ENCODE measurements at regions not wholly inside any gene's neighbourhood (a gene's known extent, or its start where the extent isn't known, plus 50 kb on each side); places are given as distances from the start of the nearest gene placed in this dataset.
"Not testable (repeated sequence)": the region's sequence is repeated elsewhere in the genome, so short reads cannot be mapped to it uniquely, and the experiment has no call there.

- DNase-seq, result no peak
Measured at GRCh38 chr5:92665506-92665905, 915.5 kb downstream of the NR2F1-AS1 start.

GRCh38 chr5:92662741-92663140 is 918.3 kb downstream of the NR2F1-AS1 start:
- no peak for DNase-seq

GRCh38 chr5:92659246-92659645 is 921.8 kb downstream of the NR2F1-AS1 start:
- no peak for DNase-seq

DNA sequence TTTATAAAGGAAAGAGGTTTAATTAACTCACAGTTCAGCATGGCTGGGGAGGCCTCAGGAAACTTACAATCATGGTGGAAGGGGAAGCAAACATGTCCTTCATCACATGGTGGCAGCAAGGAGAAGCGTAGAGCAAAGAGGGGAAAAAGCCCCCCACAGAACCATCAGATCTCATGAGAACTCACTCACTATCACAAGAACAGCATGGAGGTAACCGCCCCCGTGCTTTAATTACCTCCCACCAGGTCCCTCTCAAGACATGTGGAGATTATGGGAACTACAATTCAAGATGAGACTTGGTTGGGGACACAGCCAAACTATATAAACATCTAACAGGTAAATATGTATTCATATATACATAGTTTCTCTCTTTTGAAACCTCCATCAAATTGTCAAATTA is 926.4 kb downstream of the NR2F1-AS1 start:
- not testable (repeated sequence) for DNase-seq

DNA sequence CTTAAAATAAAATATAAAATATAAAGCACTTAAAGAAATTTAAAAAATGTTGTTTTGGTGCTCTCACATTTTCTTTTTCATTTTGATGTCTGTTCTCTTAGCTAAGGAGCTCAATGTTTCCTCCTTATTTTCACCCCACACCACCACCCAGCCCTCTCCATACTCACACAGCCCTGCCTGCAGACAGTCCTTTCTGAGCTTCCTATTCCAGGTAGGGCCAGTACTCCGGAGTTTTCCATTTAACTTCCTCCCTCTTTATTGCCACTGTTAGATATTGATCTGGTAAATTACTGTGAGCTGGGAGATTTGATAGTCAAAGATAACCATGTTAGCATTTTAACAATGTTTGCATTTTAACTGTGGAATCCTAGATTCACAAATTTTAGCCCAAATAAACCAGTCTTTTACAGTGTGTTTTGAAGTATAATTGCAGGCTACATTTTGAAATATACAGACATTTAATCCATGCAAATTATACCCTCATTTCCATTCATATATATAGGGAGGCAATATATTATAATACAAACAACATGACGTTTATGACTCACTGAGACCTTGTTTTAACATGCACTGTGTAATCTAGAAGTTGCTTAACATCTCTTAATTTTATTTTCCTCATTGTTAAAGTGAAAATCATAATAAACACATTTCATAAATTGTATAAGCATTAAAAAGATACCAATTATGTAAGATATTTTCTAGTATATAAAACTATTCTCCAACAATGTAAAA is 927.1 kb downstream of the NR2F1-AS1 start:
- no peak for DNase-seq

DNA sequence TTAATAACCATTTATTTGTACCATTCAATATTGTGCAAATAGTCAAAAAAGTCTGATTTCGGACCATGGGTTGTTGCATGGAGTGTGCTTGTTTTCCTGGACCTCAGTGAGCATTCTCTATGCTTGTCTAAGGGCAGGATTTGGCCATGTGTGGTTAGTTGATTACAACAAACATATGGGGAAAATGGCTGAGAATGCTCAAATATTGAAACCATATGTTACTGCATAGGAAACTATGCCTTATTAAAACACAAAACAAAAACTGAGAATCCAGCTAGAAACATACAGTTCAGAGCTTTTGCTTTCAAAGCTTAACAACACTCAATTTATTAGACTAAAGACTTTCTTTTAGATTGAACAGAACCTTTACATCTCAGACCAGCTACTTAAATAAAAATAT is 928.3 kb downstream of the NR2F1-AS1 start:
- DNase-seq, result no peak

GRCh38 chr5:92644266-92644886 is 936.6 kb downstream of the NR2F1-AS1 start:
- DNase-seq, result no peak

GRCh38 chr5:92641031-92641962 is 939.7 kb downstream of the NR2F1-AS1 start:
- no peak for DNase-seq

DNA sequence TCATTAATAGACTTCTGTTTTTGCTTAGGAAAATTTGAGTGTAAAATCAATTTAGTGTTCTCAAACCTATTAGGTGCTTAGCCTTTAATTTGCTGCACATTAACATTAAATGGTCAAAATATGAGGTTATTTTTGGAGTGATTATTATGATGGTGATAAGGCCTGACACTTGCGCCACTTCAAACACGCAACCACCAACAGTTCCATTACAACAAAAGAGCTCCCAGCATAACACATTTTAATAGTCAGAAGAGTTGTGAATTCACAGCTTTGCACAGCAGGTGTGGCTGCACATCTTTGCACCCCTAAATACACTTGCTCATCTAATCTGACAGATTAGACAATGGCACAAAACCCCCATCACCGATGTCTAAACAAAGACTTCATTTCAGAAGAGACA is 940.7 kb downstream of the NR2F1-AS1 start:
- no peak for DNase-seq

GRCh38 chr5:92637960-92638359 is 943.1 kb downstream of the NR2F1-AS1 start:
- no peak for DNase-seq

- no peak for DNase-seq
Measured at GRCh38 chr5:92637247-92637646, 943.8 kb downstream of the NR2F1-AS1 start.

DNA sequence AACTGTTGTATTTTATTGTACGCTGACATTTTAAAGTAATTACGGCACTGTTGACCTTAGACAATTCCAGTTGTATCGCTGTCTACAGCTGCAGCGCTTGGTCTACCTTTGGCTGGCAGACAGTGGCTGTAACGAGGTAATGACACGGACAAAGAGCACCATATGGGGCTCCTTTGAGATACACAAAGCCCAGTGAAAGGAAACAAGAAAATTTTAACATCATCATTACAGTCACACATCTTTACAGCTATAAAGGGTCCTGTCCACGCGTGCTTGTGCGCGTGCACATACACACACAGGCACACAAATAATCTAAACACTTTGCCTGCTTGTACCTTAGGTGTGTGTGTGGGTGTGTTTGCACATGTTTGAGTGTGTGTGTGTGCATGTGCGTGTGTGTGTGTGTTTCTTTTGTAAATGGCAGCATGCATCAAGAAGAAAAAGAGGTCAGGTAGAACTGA is 946.0 kb downstream of the NR2F1-AS1 start:
- no peak for DNase-seq

GRCh38 chr5:92633875-92634487 is 947.0 kb downstream of the NR2F1-AS1 start:
- no peak for DNase-seq

GRCh38 chr5:92633176-92633575 is 947.8 kb downstream of the NR2F1-AS1 start:
- DNase-seq, result no peak

DNA sequence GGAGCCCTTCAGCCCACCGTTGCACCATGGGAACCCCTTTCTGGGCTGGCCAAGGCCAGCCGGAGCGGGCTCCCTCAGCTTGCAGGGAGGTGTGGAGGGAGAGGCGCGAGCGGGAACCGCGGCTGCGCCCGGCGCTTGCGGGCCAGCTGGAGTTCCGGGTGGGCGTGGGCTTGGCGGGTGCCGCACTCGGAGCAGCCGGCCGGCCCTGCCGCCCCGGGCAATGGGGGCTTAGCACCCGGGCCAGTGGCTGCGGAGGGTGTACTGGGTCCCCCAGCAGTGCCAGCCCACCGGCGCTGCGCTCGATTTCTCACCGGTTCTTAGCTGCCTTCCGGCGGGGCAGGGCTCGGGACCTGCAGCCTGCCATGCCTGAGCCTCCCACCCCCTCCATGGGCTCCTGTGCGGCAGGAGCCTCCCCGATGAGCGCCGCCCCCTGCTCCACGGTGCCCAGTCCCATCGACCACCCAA is 949.8 kb downstream of the NR2F1-AS1 start:
- DNase-seq, result not testable (repeated sequence)

DNA sequence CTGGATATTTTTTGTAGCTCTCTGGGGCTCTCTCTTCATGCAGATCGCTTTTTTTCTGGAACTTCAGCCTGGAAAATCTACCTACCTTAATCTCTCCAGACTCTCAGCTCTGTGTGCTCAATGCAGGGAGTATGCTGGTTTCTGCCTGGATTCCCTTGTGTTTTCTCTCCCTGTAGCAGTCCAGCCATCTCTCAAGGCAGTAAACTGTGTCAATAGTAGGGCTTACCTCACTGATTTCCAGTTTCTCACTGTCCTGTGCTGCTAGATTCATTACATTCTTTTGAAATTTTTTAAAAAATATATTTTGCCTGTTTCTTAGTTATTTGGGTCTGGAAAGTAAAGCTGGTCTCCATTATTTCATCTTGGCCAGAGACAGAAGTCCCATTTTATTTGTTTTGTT is 951.4 kb downstream of the NR2F1-AS1 start:
- DNase-seq, result no peak

GRCh38 chr5:92629000-92629399 is 952.0 kb downstream of the NR2F1-AS1 start:
- no peak for DNase-seq

DNA sequence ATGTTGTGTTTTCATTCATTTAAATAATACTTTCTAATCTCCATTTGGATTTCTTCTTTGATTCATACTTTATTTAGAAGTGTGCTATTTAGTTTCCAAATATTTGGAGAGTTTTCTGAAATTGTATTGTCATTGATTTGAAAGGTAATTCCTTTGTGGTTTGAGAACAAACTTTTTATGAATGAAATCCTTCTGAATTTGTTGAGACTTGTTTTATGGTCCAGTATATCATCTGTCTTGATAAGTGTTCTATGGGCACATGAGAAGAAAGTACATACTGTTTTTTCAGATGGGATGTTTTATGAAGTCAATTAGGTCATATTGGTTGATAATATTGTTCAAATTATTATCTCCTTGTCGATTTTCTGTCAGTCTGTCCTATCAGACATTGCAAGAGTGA is 953.8 kb downstream of the NR2F1-AS1 start:
- DNase-seq, result no peak

- DNase-seq, result no peak
Measured at GRCh38 chr5:92616085-92616484, 964.9 kb downstream of the NR2F1-AS1 start.

GRCh38 chr5:92613546-92613945 is 967.5 kb downstream of the NR2F1-AS1 start:
- DNase-seq, result no peak

GRCh38 chr5:92610435-92610834 is 970.6 kb downstream of the NR2F1-AS1 start:
- not testable (repeated sequence) for DNase-seq

DNA sequence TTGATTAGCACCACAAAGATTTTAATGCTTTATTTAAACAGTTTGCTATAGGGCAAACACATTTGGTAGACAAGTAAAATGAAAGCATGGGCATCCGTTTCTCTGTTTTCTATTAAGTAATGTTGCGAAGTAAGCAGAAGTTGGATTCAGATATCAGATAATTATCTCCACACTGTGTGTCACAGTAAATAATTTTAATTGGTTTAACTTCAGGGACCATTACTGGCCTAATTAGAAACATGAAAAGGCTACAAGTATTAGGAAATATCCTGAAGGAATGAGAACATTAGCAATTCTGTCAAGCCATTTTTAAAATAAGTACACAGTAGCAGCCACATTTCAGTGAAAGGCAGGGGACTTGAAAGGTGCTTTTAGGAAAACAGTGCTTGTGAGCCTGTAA is 975.4 kb downstream of the NR2F1-AS1 start:
- no peak for DNase-seq

Data from suppressor macrophage treated with lipopolysaccharide for 1 hour (primary cell).